ENCODE measurements at regions not wholly inside any gene's neighbourhood (a gene's known extent, or its start where the extent isn't known, plus 50 kb on each side); places are given as distances from the start of the nearest gene placed in this dataset.

- H4K20me1 ChIP-seq (ENCODE audit: insufficient read depth, low read length) = no peaks in the 10 kb centered on the region
- WGBS (ENCODE audit: insufficient coverage) = 81% methylated on average over 2 of the region's 3 CpGs
- Mint-ChIP-seq H3K4me3 (no peak overlapping the region), H3K4me1 (peaks cover 4% of the 10 kb centered on the region), H3K9me3 (peaks cover 0 to 6% (median 1%) of the 10 kb centered on the region in 7 donors), H3K36me3 (no peaks in the 10 kb centered on the region), H3K27me3 (ENCODE audit: low read depth in 3 of 3) (peaks cover 3 to 12% (median 4%) of the 10 kb centered on the region in 3 donors), H3K27ac (no peak overlapping the region)
- no peak overlapping the region for H2AFZ ChIP-seq (ENCODE audit: insufficient read depth, low read depth, low read length, poor library complexity, severe bottlenecking)
- intact Hi-C loops (cut with micrococcal nuclease) = no loop called here
- H3K4me2 ChIP-seq (replicated peaks; ENCODE audit: extremely low read depth, low read length, poor library complexity, severe bottlenecking) = no peak overlapping the region
- H3K4me3 ChIP-seq (replicated peaks in 1 of 3; ENCODE audit: low read depth in 2 of 3, low read length in 3 of 3) = no peak overlapping the region
- H3K9ac ChIP-seq (ENCODE audit: insufficient read depth, low read length, poor library complexity, severe bottlenecking) = no peak overlapping the region
- H3K79me2 ChIP-seq (ENCODE audit: insufficient read depth, low read length) = no peaks in the 10 kb centered on the region
- H3K27ac ChIP-seq (ENCODE audit: low read depth in 1 of 2, low read length in 2 of 2) = no peak overlapping the region
- TF ChIP-seq CTCF (IDR thresholded peaks at IDR 0.05) = no peak
- no peaks in the 10 kb centered on the region for H3K9me3 ChIP-seq (replicated peaks in 1 of 2; ENCODE audit: control insufficient read depth in 1 of 2, insufficient read depth in 1 of 2, low read length in 2 of 2)
- no peak for DNase-seq
- H3K4me1 ChIP-seq (ENCODE audit: control insufficient read depth in 1 of 2, insufficient read depth in 2 of 2, low read length in 2 of 2) = no peaks in the 10 kb centered on the region
- no peaks in the 10 kb centered on the region for H3K27me3 ChIP-seq (ENCODE audit: control insufficient read depth in 2 of 2, insufficient read depth in 2 of 2, low read length in 2 of 2)
- H3K36me3 ChIP-seq (replicated peaks in 1 of 2; ENCODE audit: control insufficient read depth in 1 of 2, insufficient read depth in 2 of 2, low read length in 2 of 2) = no peaks in the 10 kb centered on the region
Observed at GRCh38 chr13:110984798-110985197, 69.9 kb upstream of the ANKRD10 start.

GRCh38 chr13:110984381-110984780 is 69.5 kb upstream of the ANKRD10 start:
- Mint-ChIP-seq H3K4me1 (peaks cover 4% of the 10 kb centered on the region), H3K9me3 (peaks cover 0 to 7% (median 2%) of the 10 kb centered on the region in 7 donors), H3K4me3 (no peak overlapping the region), H3K27me3 (ENCODE audit: low read depth in 3 of 3) (peaks cover 3 to 12% (median 4%) of the 10 kb centered on the region in 3 donors), H3K36me3 (no peaks in the 10 kb centered on the region), H3K27ac (no peak overlapping the region)
- Histone ChIP-seq H3K4me2 (replicated peaks; ENCODE audit: extremely low read depth, low read length, poor library complexity, severe bottlenecking) (no peak overlapping the region), H3K4me3 (replicated peaks in 1 of 3; ENCODE audit: low read depth in 2 of 3, low read length in 3 of 3) (no peak overlapping the region), H3K27me3 (ENCODE audit: control insufficient read depth in 2 of 2, insufficient read depth in 2 of 2, low read length in 2 of 2) (no peaks in the 10 kb centered on the region), H4K20me1 (ENCODE audit: insufficient read depth, low read length) (no peaks in the 10 kb centered on the region), H3K27ac (ENCODE audit: low read depth in 1 of 2, low read length in 2 of 2) (no peak overlapping the region), H3K9ac (ENCODE audit: insufficient read depth, low read length, poor library complexity, severe bottlenecking) (no peak overlapping the region), H3K9me3 (replicated peaks in 1 of 2; ENCODE audit: control insufficient read depth in 1 of 2, insufficient read depth in 1 of 2, low read length in 2 of 2) (peaks cover 0 to 2% of the 10 kb centered on the region in 2 donors), H2AFZ (ENCODE audit: insufficient read depth, low read depth, low read length, poor library complexity, severe bottlenecking) (no peak overlapping the region), H3K4me1 (ENCODE audit: control insufficient read depth in 1 of 2, insufficient read depth in 2 of 2, low read length in 2 of 2) (no peaks in the 10 kb centered on the region), H3K36me3 (replicated peaks in 1 of 2; ENCODE audit: control insufficient read depth in 1 of 2, insufficient read depth in 2 of 2, low read length in 2 of 2) (no peaks in the 10 kb centered on the region), H3K79me2 (ENCODE audit: insufficient read depth, low read length) (no peaks in the 10 kb centered on the region)
- WGBS (ENCODE audit: insufficient coverage) = 98% methylated on average over 4 of the region's 5 CpGs
- DNase-seq = no peak
- no peak for TF ChIP-seq CTCF (IDR thresholded peaks at IDR 0.05)
- intact Hi-C loops (cut with micrococcal nuclease) = no loop called here
